ENCODE measurements at regions not wholly inside any gene's neighbourhood (a gene's known extent, or its start where the extent isn't known, plus 50 kb on each side); places are given as distances from the start of the nearest gene placed in this dataset.
"Not testable (repeated sequence)": the region's sequence is repeated elsewhere in the genome, so short reads cannot be mapped to it uniquely, and the experiment has no call there.

GRCh38 chr6:105875974-105876640, 210.0 kb upstream of the PRDM1 start:
- DNase-seq: no peak

- DNase-seq: no peak
These were observed 211.1 kb upstream of the PRDM1 start for GRCh38 chr6:105874835-105875626.

GRCh38 chr6:105873799-105874198, 212.3 kb upstream of the PRDM1 start:
- DNase-seq: no peak

- DNase-seq: no peak
These were observed 212.9 kb upstream of the PRDM1 start for GRCh38 chr6:105873211-105873704.

- DNase-seq: no peak
These were observed 213.9 kb upstream of the PRDM1 start for GRCh38 chr6:105872249-105872648.

GRCh38 chr6:105871542-105871941, 214.6 kb upstream of the PRDM1 start:
- DNase-seq: no peak

GRCh38 chr6:105869835-105870440, 216.2 kb upstream of the PRDM1 start:
- no peak for DNase-seq

- no peak for DNase-seq
These were observed 217.2 kb upstream of the PRDM1 start for GRCh38 chr6:105868823-105869460.

GRCh38 chr6:105867821-105868220, 218.3 kb upstream of the PRDM1 start:
- no peak for DNase-seq

GRCh38 chr6:105867277-105867676, 218.9 kb upstream of the PRDM1 start:
- DNase-seq: no peak

GRCh38 chr6:105862936-105863607, 223.1 kb upstream of the PRDM1 start:
- no peak for DNase-seq

- not testable (repeated sequence) for DNase-seq
These were observed 225.2 kb upstream of the PRDM1 start for GRCh38 chr6:105860927-105861326.

GRCh38 chr6:105859457-105859856, 226.7 kb upstream of the PRDM1 start:
- no peak for DNase-seq

- not testable (repeated sequence) for DNase-seq
These were observed 227.5 kb upstream of the PRDM1 start for GRCh38 chr6:105858639-105859038.

GRCh38 chr6:105855433-105855832, 230.7 kb upstream of the PRDM1 start:
- DNase-seq: no peak

GRCh38 chr6:105853979-105854378, 232.2 kb upstream of the PRDM1 start:
- not testable (repeated sequence) for DNase-seq

- DNase-seq: no peak
These were observed 234.5 kb upstream of the PRDM1 start for GRCh38 chr6:105851606-105852005.

GRCh38 chr6:105851113-105851580, 235.0 kb upstream of the PRDM1 start:
- DNase-seq: no peak

- no peak for DNase-seq
These were observed 235.6 kb upstream of the PRDM1 start for GRCh38 chr6:105850261-105851112.

GRCh38 chr6:105849746-105850145, 236.4 kb upstream of the PRDM1 start:
- DNase-seq: no peak

GRCh38 chr6:105847433-105847832, 238.7 kb upstream of the PRDM1 start:
- DNase-seq: no peak

Measured in hindlimb muscle (tissue), 1 donor.